ENCODE measurements at regions not wholly inside any gene's neighbourhood (a gene's known extent, or its start where the extent isn't known, plus 50 kb on each side); places are given as distances from the start of the nearest gene placed in this dataset.
A peak's percentile ranks its signal among the peaks of the same experiment; 100 is the strongest.
"Not testable (repeated sequence)": the region's sequence is repeated elsewhere in the genome, so short reads cannot be mapped to it uniquely, and the experiment has no call there.

GRCh38 chr7:69335331-69335730 lies 262.9 kb upstream of the AUTS2 start:
- DNase-seq (ENCODE audit: low spot score): no peak

GRCh38 chr7:69336976-69337375 lies 261.3 kb upstream of the AUTS2 start:
- no peak for DNase-seq (ENCODE audit: low spot score)

- no peak for DNase-seq (ENCODE audit: low spot score)
These were observed 260.1 kb upstream of the AUTS2 start for GRCh38 chr7:69338144-69338543.

GRCh38 chr7:69341288-69341687 lies 257.0 kb upstream of the AUTS2 start:
- DNase-seq (ENCODE audit: low spot score): no peak

GRCh38 chr7:69342154-69342884 lies 256.0 kb upstream of the AUTS2 start:
- no peak for DNase-seq (ENCODE audit: low spot score)

GRCh38 chr7:69349291-69349690 lies 249.0 kb upstream of the AUTS2 start:
- DNase-seq (ENCODE audit: low spot score): no peak

GRCh38 chr7:69358163-69358821 lies 240.0 kb upstream of the AUTS2 start:
- no peak for DNase-seq (ENCODE audit: low spot score)

- DNase-seq (ENCODE audit: low spot score): no peak
These were observed 239.1 kb upstream of the AUTS2 start for GRCh38 chr7:69359003-69359700.

GRCh38 chr7:69360913-69361312 lies 237.4 kb upstream of the AUTS2 start:
- no peak for DNase-seq (ENCODE audit: low spot score)

GRCh38 chr7:69363136-69363535 lies 235.1 kb upstream of the AUTS2 start:
- no peak for DNase-seq (ENCODE audit: low spot score)

GRCh38 chr7:69364813-69365643 lies 233.2 kb upstream of the AUTS2 start:
- DNase-seq (ENCODE audit: low spot score): no peak

- DNase-seq (ENCODE audit: low spot score): no peak
These were observed 232.6 kb upstream of the AUTS2 start for GRCh38 chr7:69365651-69366192.

GRCh38 chr7:69367780-69368179 lies 230.5 kb upstream of the AUTS2 start:
- DNase-seq (ENCODE audit: low spot score): no peak

GRCh38 chr7:69373171-69374043 lies 224.9 kb upstream of the AUTS2 start:
- DNase-seq (ENCODE audit: low spot score): no peak

- DNase-seq (ENCODE audit: low spot score): no peak
These were observed 224.2 kb upstream of the AUTS2 start for GRCh38 chr7:69374044-69374425.

- no peak for DNase-seq (ENCODE audit: low spot score)
These were observed 221.1 kb upstream of the AUTS2 start for GRCh38 chr7:69377191-69377590.

- no peak for DNase-seq (ENCODE audit: low spot score)
These were observed 209.7 kb upstream of the AUTS2 start for GRCh38 chr7:69388452-69389137.

GRCh38 chr7:69389216-69389615 lies 209.1 kb upstream of the AUTS2 start:
- no peak for DNase-seq (ENCODE audit: low spot score)

- DNase-seq (ENCODE audit: low spot score): not testable (repeated sequence)
These were observed 204.4 kb upstream of the AUTS2 start for GRCh38 chr7:69393912-69394311.

- peak; percentile 10 for DNase-seq (ENCODE audit: low spot score)
These were observed 203.1 kb upstream of the AUTS2 start for GRCh38 chr7:69395061-69395714.

Data from AG08396 (cell line).